GM18873 (cell line): ENCODE measurements at regions not wholly inside any gene's neighbourhood (a gene's known extent, or its start where the extent isn't known, plus 50 kb on each side); places are given as distances from the start of the nearest gene placed in this dataset.

ENCODE experiments used
- ATAC-seq: cut with Tn5 transposase; IDR thresholded peaks from one replicate; pipeline ENCODE4 v1.9.1; 2021; ENCODE audit warnings: mild to moderate bottlenecking, moderate library complexity, moderate number of reproducible peaks; ENCODE audit not compliant: unreplicated experiment, low FRiP score

- ATAC-seq: no peak
Measured at GRCh38 chr3:28080716-28081115, 160.7 kb upstream of the CMC1 start.

GRCh38 chr3:28081533-28081947 is 159.9 kb upstream of the CMC1 start:
- ATAC-seq: no peak

GRCh38 chr3:28087591-28087990 is 153.8 kb upstream of the CMC1 start:
- no peak for ATAC-seq

DNA sequence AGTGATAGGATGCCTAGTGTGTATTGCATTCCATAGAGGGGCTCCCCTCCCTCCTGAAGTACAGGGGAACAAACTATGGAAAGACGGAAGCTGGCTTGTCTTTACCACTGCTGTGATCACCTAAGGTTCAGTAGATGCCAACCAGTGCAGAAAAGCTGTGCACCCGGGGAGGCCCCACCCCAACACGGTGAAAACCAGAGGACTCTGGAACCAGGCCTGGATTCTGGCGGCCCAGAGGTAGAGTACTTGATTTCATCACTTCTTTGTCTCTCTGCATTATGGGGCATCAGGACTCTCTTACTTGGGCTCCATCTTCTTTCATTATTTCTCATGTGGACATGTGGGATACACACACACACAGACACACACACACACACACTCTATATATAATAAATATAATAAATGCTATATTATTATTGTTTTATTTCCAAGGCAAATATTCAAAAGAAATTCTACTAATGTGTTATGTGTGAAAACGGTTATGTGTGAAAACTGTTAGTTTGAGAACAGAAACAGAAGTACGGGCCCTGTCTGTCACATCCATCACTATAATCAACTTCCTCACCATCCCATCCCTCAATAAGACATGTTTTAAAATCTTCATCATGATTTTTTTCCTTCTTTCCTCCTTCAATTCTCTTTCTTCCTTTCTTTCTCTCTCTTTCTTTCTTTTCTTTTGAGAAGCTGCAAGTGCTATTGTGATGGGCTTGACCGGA is 152.4 kb upstream of the CMC1 start:
- no peak for ATAC-seq

DNA sequence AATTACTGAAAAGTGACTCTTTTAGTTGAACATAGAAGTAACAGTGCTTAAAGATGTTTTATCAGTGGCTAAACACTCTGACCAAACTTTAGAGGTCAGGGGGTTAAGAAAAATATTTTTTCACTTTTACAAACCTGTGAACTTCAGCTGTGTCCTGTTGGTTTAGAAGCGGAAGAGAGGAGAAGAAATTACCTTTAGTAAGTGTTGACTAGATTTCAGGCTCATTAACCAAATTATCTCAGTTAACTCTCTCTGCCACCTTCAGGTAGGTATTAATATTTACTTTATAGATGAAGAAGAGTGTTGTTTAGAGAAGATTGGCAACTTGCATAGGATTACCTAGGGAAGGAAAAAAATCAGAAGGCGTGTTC is 151.9 kb upstream of the CMC1 start:
- no peak for ATAC-seq

DNA sequence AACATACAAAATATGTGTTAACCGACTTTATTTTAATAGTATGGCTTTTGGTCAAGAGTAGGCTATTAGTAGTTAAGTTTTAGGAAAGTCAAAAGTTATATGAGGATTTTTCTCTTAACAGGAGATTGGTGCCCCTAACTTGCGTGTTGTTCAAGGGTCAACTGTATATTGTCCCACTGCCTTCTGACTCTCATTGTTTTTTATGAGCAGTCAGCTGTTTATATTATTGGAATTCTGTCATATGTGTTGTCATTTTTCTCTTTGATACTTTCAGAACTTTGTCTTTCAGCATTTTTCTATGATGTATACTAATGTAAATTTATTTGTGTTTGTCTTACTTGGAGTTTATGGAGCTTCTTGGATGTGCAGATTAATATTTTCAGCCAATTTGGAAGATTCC is 142.1 kb upstream of the CMC1 start:
- ATAC-seq: no peak

DNA sequence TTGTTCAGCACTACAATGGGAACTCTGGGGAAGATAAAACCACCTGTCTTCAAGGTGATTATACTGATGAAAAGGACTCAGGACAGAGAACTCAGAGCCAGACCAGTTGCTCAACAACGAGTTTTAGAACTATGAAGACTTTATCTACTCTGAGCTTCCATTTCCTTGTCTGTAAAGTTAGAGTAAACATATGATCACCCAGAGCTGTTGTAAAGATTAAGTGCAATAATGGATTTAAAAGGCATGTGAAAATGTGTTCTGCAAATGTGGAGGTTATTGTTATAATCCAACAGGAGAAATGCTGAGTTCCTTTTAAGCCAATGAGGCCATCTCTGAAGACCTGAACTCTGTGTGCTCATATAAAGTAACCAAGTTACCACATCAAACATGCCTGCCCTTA is 139.7 kb upstream of the CMC1 start:
- no peak for ATAC-seq

DNA sequence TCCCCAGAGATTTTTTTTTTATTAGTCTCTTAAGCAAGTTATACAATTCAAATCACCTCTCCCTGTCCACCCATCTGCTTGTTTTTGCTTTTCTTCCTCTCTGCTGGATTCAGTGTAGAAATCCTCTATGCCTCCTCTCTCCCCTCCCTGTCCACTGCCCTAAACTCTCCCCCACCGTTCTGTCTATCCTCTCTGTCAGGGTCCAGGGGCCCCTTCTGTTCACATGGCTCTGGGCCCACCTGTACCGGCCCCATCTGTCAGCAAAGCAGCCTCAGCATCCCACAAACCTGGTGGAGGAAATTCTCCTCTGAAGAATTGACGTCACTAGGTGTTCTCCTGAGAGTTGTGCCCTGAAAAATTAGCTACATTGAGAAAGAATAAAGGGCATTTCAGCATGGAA is 137.6 kb upstream of the CMC1 start:
- no peak for ATAC-seq

DNA sequence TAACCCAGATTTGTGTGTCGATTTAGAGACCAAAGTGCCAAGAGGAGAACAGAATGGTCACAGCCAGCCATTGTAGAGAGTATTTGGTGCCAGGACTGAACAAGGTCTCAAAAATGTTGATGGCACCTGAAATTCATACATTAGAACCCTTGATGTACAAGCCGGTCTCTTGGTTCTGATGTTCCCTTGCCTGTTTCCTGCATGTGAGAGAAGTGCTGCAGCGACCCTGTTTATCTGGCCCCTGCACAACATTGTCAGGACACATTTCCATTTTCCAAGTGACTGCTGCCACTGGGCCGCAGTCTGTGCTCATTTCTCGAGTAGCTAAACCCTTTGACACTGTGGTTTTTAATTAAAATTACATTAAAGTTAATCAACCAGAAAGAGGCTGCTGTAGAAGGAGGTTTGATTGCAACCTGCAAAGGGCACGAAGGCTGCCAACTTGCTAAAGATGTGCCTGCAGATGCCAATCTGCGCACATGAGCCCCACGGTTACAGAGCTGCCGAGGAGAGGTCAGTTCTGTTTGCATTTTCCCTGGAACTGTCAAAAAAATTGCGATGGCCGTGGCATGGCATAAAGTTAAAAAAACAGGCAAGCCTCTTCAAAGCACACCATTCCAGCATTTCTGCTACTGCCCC is 136.4 kb upstream of the CMC1 start:
- ATAC-seq: no peak

- ATAC-seq: no peak
Measured at GRCh38 chr3:28109829-28110228, 131.6 kb upstream of the CMC1 start.

DNA sequence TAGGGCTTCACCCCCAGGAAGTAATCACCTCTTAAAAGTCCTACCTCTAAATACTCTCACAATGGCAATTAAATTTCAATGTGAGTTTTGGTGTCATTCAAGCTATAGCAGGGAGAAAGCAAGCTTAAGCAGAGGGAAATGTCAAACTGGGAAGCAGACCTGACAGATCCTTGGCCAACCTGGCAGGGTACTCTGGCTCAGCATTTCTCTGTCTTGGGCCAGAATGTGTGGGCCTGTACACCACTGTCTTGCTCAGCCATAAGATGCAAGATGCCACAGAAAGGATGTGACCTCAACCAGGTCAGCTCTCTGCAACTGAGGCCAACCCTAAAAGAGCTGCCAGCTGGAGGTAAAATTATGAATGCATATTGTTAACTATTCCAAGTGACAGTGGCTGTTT is 130.6 kb upstream of the CMC1 start:
- no peak for ATAC-seq

DNA sequence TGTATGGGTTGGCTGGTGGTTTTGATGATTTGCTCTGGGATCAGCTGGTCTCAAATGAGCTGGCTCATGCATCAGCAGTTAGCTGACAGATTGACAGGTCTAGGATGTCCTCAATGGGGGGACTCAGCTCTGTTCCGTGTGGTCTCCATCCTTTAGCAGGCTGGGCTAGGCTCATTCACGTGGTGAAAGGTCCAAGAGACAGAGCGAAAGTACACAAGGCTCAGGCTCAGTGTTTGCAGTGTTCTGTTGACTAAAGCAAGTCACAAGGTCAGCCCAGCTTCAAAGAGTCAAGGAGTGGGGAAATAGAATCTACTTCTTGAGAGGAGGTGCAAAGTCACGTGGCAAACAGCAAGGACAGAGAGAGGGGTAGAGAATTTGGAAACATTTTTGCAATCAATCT is 126.5 kb upstream of the CMC1 start:
- ATAC-seq: no peak

GRCh38 chr3:28115316-28115715 is 126.1 kb upstream of the CMC1 start:
- no peak for ATAC-seq

- no peak for ATAC-seq
Measured at GRCh38 chr3:28117598-28117997, 123.8 kb upstream of the CMC1 start.

DNA sequence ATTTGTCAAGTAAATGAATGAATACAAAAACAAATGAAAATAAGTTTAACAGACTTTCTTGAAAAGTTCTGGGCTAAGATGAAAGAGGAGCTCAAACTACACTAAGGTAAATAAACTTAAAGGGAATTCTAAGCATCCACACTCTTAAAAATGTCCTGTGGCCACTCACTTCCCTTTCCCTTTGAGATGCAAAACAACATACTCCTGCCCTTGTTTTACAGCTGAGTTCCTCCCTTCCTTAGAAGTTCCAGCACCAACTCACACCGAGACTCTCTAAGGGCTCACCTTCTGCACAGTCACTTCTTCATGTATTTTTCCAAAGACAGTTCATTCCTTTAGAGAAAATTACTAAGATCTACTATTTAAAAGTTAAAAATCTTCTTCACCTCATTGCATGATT is 123.3 kb upstream of the CMC1 start:
- ATAC-seq: no peak

GRCh38 chr3:28122227-28122626 is 119.2 kb upstream of the CMC1 start:
- no peak for ATAC-seq

DNA sequence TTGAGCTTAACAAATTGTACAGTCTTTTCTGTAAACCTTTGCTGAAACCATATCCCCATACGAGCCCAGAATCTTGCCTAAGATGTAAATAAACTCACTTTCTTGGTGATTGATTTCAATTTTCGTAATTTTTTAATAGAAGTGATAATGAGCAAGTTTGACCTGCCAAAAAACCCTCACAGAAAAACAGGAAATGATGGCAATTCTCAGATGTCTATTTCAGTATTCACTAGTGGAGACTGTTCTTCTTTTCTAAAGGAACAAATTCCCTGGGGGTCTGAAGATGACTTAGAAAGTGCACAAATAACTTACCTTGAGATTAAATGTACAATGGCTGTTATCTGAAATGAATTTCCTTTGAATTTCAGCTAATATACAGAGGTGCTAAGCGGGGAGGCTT is 116.5 kb upstream of the CMC1 start:
- no peak for ATAC-seq

DNA sequence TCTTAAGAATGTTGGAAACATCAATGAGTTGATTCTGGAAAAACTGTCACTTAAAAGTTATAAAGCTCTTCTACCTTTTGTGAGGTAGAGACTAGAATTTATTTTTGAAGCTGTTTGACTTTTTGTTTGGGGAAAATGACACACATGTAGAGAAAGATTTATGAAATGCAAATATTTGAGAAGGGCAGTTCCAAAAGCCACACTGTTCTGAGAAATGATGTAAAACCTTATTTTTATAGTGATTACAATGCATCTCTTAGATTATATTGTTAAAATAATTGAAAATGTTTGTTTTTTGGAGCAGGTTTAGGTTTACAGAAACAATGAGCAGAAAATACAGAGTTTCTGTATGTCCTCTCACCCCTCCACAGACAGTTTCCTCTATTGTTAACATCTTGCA is 116.1 kb upstream of the CMC1 start:
- ATAC-seq: no peak

- no peak for ATAC-seq
Measured at GRCh38 chr3:28130836-28131235, 110.6 kb upstream of the CMC1 start.

DNA sequence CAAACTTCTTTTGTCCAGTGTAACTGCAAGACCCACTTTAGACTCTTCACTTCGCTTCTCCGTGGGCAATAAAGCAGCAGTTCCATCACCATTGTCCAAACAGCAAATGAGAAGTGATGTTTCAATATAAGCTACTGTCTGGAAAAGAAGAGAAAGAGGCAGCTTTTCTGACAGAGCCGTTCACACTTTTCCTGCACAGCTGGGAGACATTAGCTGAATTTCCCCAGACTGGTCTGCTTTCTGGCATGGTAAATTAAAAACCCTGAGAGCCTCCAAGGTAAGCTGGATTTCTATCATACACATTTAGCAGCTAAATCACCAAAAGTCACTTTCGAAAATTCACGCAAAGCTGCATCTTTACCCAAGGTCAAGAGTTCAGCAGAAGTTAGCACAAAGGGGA is 108.5 kb upstream of the CMC1 start:
- no peak for ATAC-seq

DNA sequence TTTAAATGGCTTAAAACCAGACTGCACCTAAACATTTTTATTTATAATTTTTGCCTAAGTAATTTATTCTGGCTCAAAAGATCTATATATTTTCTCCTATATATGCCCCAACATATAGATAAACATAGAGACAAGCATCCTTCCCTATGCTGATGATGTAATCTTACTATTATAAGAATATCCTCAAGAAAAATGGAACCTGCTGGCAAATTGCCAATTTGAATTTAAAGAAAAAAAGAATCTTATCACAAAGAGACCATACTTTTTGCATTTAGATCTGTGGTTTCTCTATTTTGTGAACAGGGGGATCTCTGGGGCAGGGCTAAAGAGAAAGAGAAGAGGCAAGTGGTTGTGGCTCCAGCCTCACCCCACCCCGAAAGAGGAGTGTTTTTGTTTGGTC is 107.2 kb upstream of the CMC1 start:
- no peak for ATAC-seq

GRCh38 chr3:28134792-28135375 is 106.5 kb upstream of the CMC1 start:
- no peak for ATAC-seq
